ENCODE measurements at regions not wholly inside any gene's neighbourhood (a gene's known extent, or its start where the extent isn't known, plus 50 kb on each side); places are given as distances from the start of the nearest gene placed in this dataset.

- no peak for DNase-seq (ENCODE audit: low read depth in 3 of 3, low spot score in 1 of 3)
Measured at GRCh38 chr15:59835776-59836175, 146.7 kb upstream of the BNIP2 start.

GRCh38 chr15:59834528-59834927 is 145.4 kb upstream of the BNIP2 start:
- no peak for DNase-seq (ENCODE audit: low read depth in 3 of 3, low spot score in 1 of 3)

- DNase-seq (ENCODE audit: low read depth in 3 of 3, low spot score in 1 of 3) = no peak
Measured at GRCh38 chr15:59833366-59833765, 144.2 kb upstream of the BNIP2 start.

DNA sequence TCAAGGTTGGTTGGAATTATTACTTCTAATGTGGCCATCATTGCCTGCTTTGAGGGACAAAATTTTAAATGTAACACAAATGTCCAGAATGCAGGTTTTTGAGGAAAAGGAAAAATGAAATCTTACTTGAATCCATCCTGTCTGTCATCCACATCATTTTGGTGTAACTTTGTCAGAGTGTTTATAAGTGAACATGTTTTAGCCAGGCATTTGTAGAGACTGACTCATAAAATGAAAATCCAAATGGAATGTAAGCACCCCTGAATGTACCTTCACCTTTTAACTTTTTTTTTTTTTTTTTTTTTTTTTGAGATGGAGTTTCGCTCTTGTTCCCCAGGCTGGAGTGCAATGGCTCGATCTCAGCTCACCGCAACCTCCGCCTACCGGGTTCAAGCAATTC is 141.8 kb upstream of the BNIP2 start:
- no peak for DNase-seq (ENCODE audit: low read depth in 3 of 3, low spot score in 1 of 3)

- DNase-seq (ENCODE audit: low read depth in 3 of 3, low spot score in 1 of 3) = no peak
Measured at GRCh38 chr15:59830098-59830497, 141.0 kb upstream of the BNIP2 start.

DNA sequence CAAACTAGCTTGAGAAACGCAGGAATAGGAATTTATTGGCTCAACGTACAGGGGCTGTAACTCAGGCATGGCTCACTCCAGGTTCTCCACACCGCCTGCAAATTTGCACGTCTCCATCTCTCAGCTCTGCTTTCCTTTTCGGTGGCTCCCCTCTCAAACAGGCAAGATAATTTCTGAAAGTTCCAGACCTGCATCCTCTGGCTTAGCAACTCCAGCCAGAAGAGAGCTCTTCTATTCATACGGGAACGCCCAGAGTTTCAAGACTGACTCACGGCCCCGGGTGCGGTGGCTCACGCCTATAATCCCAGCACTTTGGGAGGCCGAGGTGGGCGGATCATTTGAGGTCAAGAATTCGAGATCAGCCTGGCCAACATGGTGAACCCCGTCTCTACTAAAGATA is 139.7 kb upstream of the BNIP2 start:
- no peak for DNase-seq (ENCODE audit: low read depth in 3 of 3, low spot score in 1 of 3)

- no peak for DNase-seq (ENCODE audit: low read depth in 3 of 3, low spot score in 1 of 3)
Measured at GRCh38 chr15:59828263-59828662, 139.1 kb upstream of the BNIP2 start.

- DNase-seq (ENCODE audit: low read depth in 3 of 3, low spot score in 1 of 3) = no peak
Measured at GRCh38 chr15:59825901-59826300, 136.8 kb upstream of the BNIP2 start.

DNA sequence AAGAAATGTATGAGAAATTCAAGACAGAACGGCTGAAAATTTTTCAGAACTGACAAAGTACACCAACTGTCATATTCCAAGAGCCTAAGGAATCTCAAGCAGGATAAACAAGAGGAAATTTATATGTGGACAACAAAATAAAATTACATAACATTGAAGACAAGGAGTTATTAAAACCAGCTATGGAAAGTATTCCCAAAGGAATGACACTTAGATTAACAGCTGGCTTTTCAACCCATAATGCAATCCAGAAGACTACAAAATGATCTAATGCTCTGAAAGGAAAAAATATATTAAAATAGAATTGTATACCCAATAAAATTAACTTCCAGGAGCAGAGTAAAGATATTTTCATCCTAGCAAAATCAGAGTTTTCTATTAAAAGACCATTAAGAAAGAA is 132.2 kb upstream of the BNIP2 start:
- no peak for DNase-seq (ENCODE audit: low read depth in 3 of 3, low spot score in 1 of 3)

- DNase-seq (ENCODE audit: low read depth in 3 of 3, low spot score in 1 of 3) = no peak
Measured at GRCh38 chr15:59819092-59819491, 130.0 kb upstream of the BNIP2 start.

DNA sequence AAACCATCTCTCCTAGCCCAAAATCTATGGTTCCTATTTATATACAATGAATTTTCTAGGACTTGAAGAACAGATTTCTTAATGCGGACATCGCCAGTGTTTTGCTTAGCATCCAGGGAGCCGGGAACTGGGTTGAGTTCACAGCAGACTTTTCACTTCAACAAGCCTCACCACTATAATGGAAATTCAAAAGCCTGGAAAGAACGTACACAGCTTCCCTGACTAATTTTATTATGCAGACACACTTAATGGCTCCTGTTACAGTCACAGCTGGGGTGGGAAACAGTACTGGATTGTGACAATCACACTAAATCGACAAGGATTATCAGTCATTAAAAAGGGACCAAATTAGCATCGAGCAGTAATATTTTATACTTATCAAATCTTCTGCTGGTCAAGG is 129.2 kb upstream of the BNIP2 start:
- DNase-seq (ENCODE audit: low read depth in 3 of 3, low spot score in 1 of 3) = no peak

DNA sequence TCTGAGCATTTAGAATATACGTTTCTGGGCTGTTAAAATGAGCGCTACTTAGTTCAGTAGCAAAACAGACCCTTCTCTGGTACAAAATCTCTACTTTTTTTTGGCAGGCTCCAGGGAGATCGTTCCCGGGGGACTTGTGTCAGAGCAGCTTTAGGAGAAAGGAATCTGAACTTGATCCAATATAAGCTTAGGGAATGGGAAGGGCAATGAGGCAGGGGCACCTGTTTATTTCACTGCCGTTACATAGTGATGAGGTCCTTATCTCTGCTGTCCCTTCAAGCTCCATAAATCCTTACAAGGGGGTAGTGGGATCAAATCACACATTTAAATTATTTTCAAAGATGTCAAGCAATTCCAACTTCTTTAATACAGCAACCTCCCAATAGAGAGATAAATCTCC is 128.7 kb upstream of the BNIP2 start:
- no peak for DNase-seq (ENCODE audit: low read depth in 3 of 3, low spot score in 1 of 3)

- no peak for DNase-seq (ENCODE audit: low read depth in 3 of 3, low spot score in 1 of 3)
Measured at GRCh38 chr15:59817053-59817452, 127.9 kb upstream of the BNIP2 start.

GRCh38 chr15:59814409-59814808 is 125.3 kb upstream of the BNIP2 start:
- no peak for DNase-seq (ENCODE audit: low read depth in 3 of 3, low spot score in 1 of 3)

- no peak for DNase-seq (ENCODE audit: low read depth in 3 of 3, low spot score in 1 of 3)
Measured at GRCh38 chr15:59812889-59813288, 123.8 kb upstream of the BNIP2 start.

- no peak for DNase-seq (ENCODE audit: low read depth in 3 of 3, low spot score in 1 of 3)
Measured at GRCh38 chr15:59812250-59812870, 123.2 kb upstream of the BNIP2 start.

DNA sequence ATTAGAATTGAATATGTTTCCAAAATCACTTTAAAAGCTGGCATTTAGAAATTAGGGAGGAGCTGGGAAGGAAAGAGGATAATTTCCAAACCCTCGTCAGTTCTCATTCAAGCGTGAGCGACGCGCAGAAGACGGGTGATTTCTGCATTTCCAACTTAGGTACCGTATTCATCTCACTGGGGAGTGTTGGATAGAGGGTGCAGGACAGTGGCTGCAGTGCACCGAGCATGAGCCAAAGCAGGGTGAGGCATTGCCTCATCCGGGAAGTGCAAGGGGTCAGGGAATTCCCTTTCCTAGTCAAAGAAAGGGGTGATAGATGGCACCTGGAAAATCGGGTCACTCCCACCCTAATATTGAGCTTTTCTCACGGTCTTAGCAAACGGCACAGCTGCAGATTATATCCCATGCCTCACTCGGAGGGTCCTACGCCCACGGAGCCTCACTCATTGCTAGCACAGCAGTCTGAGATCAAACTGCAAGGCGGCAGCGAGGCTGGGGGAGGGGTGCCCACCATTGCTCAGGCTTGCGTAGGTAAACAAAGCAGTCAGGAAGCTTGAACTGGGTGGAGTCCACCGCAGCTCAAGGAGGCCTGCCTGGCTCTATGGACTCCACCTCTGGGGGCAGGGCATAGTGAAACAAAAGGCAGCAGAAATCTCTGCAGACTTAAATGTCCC is 114.3 kb upstream of the BNIP2 start:
- DNase-seq (ENCODE audit: low read depth in 3 of 3, low spot score in 1 of 3) = peak in 2 of 3 donors; percentile 45 to 46

DNA sequence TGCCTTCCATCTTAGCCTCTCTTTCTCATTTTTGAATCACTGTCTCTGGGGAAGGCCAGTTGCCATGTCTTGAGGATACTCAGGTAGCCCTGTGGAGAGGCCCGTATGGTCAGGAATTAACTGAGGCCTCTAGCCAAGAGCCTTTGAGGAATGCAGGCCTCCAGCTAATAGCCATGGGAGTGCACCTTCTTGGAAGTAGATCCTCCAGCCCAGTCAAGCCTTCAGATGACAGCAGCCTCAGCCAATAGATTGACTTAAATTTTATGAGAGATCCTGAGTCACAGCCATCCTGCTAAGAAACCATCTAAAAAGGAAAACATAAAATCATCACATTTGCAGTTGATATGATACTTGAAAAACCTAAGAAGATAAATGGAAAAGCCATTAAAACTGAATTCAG is 112.5 kb upstream of the BNIP2 start:
- DNase-seq (ENCODE audit: low read depth in 3 of 3, low spot score in 1 of 3) = no peak

GRCh38 chr15:59798605-59798917 is 109.4 kb upstream of the BNIP2 start:
- DNase-seq (ENCODE audit: low read depth in 3 of 3, low spot score in 1 of 3) = no peak

- DNase-seq (ENCODE audit: low read depth in 3 of 3, low spot score in 1 of 3) = no peak
Measured at GRCh38 chr15:59797756-59798604, 108.9 kb upstream of the BNIP2 start.

DNA sequence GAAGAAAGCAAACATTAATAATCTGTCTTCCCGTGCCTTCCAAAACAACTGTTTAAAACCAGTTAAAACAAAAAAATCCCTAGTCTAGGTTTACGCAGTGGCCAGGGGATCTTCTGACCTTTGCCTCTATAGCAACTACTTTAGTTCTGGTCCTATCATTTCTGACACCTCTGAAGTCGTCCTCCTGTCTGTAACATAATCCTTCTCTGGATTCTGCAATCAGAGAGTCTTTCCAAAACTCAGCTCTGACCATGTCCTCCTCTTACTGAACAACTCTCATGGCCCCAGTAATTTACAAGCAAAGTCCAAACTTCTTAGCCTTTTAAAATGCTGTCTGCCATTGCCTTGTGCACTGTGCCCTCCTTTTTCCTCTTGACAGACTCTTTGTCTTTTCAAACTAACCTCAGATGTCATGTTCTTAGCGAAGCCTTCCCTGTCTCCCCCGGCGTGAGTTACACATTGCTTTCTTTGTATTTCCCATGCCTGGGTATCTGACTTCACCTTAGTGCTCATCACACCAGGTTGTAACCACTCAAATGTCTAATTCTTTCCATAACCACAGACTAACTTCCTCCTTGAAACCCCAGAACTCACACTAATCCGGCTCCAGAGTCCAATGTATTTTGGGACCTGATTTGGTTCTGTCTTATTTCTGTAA is 105.2 kb upstream of the BNIP2 start:
- no peak for DNase-seq (ENCODE audit: low read depth in 3 of 3, low spot score in 1 of 3)

DNA sequence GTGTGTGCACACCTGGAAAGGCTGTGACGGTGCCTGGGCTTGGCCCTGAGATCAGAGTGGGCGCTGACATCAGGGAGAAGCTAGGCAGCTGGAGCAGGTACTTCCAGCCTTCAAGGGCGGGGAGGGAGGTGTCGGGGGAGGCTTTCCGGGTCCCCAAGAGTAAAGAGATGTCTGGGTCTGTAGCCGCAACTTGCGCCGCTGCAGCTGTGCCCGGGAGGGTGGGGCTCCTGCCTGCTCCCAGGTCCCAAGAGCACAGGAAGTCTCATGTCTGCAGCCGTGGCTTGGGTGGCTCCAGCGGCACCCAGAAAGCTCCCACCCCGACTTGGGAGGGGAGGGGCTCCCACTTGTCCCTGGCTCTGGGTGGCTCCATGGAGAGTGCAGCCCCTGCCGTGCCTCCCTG is 103.2 kb upstream of the BNIP2 start:
- DNase-seq (ENCODE audit: low read depth in 3 of 3, low spot score in 1 of 3) = no peak
